ENCODE measurements at regions not wholly inside any gene's neighbourhood (a gene's known extent, or its start where the extent isn't known, plus 50 kb on each side); places are given as distances from the start of the nearest gene placed in this dataset.

- DNase-seq: no peak
Observed at GRCh38 chr12:19963972-19964371, 404.4 kb upstream of the PDE3A start.

- DNase-seq: no peak
Observed at GRCh38 chr12:19964549-19964948, 403.8 kb upstream of the PDE3A start.

- DNase-seq: no peak
Observed at GRCh38 chr12:19965196-19966038, 402.9 kb upstream of the PDE3A start.

GRCh38 chr12:19967001-19967400 lies 401.3 kb upstream of the PDE3A start:
- no peak for DNase-seq

GRCh38 chr12:19967431-19967830 lies 400.9 kb upstream of the PDE3A start:
- no peak for DNase-seq

- no peak for DNase-seq
Observed at GRCh38 chr12:19970116-19970515, 398.2 kb upstream of the PDE3A start.

- DNase-seq: no peak
Observed at GRCh38 chr12:19970821-19971220, 397.5 kb upstream of the PDE3A start.

GRCh38 chr12:19971361-19972280 lies 396.7 kb upstream of the PDE3A start:
- no peak for DNase-seq

- no peak for DNase-seq
Observed at GRCh38 chr12:19972325-19973288, 395.7 kb upstream of the PDE3A start.

GRCh38 chr12:19978193-19978592 lies 390.1 kb upstream of the PDE3A start:
- DNase-seq: no peak

GRCh38 chr12:19979584-19979983 lies 388.8 kb upstream of the PDE3A start:
- no peak for DNase-seq

- no peak for DNase-seq
Observed at GRCh38 chr12:19981944-19982343, 386.4 kb upstream of the PDE3A start.

GRCh38 chr12:19988001-19988400 lies 380.3 kb upstream of the PDE3A start:
- no peak for DNase-seq

- no peak for DNase-seq
Observed at GRCh38 chr12:19988459-19988873, 379.9 kb upstream of the PDE3A start.

GRCh38 chr12:19988948-19989347 lies 379.4 kb upstream of the PDE3A start:
- DNase-seq: no peak

- DNase-seq: no peak
Observed at GRCh38 chr12:19991146-19991545, 377.2 kb upstream of the PDE3A start.

- DNase-seq: no peak
Observed at GRCh38 chr12:19992311-19992710, 376.0 kb upstream of the PDE3A start.

- no peak for DNase-seq
Observed at GRCh38 chr12:19994968-19995367, 373.4 kb upstream of the PDE3A start.

- no peak for DNase-seq
Observed at GRCh38 chr12:19997656-19998400, 370.5 kb upstream of the PDE3A start.

GRCh38 chr12:19998411-19998810 lies 369.9 kb upstream of the PDE3A start:
- no peak for DNase-seq

- DNase-seq: no peak
Observed at GRCh38 chr12:19998961-19999804, 369.2 kb upstream of the PDE3A start.

All from GOT3 (cell line).